Activated effector memory CD4-positive, alpha-beta T cell treated with anti-CD3 and anti-CD28 coated beads, Interleukin-2, amount 50 U/mL, for 16 hours (primary cell): ENCODE measurements at regions not wholly inside any gene's neighbourhood (a gene's known extent, or its start where the extent isn't known, plus 50 kb on each side); places are given as distances from the start of the nearest gene placed in this dataset.
A peak's percentile ranks its signal among the peaks of the same experiment; 100 is the strongest.

Experiments
- DNase-seq: peaks from one replicate; pipeline ENCODE4 v3.0.0-alpha.2; 2020

GRCh38 chr20:39277185-39277584, 315.0 kb downstream of the DHX35 start:
- no peak for DNase-seq

GRCh38 chr20:39270837-39271604, 308.9 kb downstream of the DHX35 start:
- DNase-seq = no peak

- no peak for DNase-seq
Measured at GRCh38 chr20:39269493-39270217, 307.5 kb downstream of the DHX35 start.

GRCh38 chr20:39268981-39269461, 306.9 kb downstream of the DHX35 start:
- peak; percentile 67 for DNase-seq

GRCh38 chr20:39268491-39268951, 306.4 kb downstream of the DHX35 start:
- no peak for DNase-seq

- DNase-seq = no peak
Measured at GRCh38 chr20:39266989-39267388, 304.8 kb downstream of the DHX35 start.

- peak; percentile 70 for DNase-seq
Measured at GRCh38 chr20:39264506-39265172, 302.5 kb downstream of the DHX35 start.

GRCh38 chr20:39263076-39263475, 300.9 kb downstream of the DHX35 start:
- DNase-seq = no peak

- no peak for DNase-seq
Measured at GRCh38 chr20:39259808-39260207, 297.7 kb downstream of the DHX35 start.

GRCh38 chr20:39259010-39259803, 297.1 kb downstream of the DHX35 start:
- DNase-seq = no peak

- no peak for DNase-seq
Measured at GRCh38 chr20:39258253-39258652, 296.1 kb downstream of the DHX35 start.

- DNase-seq = no peak
Measured at GRCh38 chr20:39253051-39253755, 291.1 kb downstream of the DHX35 start.

- DNase-seq = no peak
Measured at GRCh38 chr20:39252035-39252434, 289.9 kb downstream of the DHX35 start.

GRCh38 chr20:39249798-39250197, 287.7 kb downstream of the DHX35 start:
- no peak for DNase-seq

GRCh38 chr20:39248862-39249485, 286.8 kb downstream of the DHX35 start:
- no peak for DNase-seq

GRCh38 chr20:39248171-39248861, 286.2 kb downstream of the DHX35 start:
- no peak for DNase-seq

GRCh38 chr20:39246436-39246835, 284.3 kb downstream of the DHX35 start:
- no peak for DNase-seq

- DNase-seq = no peak
Measured at GRCh38 chr20:39245685-39246311, 283.7 kb downstream of the DHX35 start.

GRCh38 chr20:39243962-39244361, 281.8 kb downstream of the DHX35 start:
- no peak for DNase-seq

- no peak for DNase-seq
Measured at GRCh38 chr20:39242614-39243013, 280.5 kb downstream of the DHX35 start.
